ENCODE measurements at regions not wholly inside any gene's neighbourhood (a gene's known extent, or its start where the extent isn't known, plus 50 kb on each side); places are given as distances from the start of the nearest gene placed in this dataset.

- WGBS, 3 donors = 29 to 52% (median 48%) methylated on average over 3 of the region's 3 CpGs
- H3K36me3 ChIP-seq = no peaks in the 10 kb centered on the region
- no peak overlapping the region for H3K27ac ChIP-seq
- H3K4me3 ChIP-seq = no peak overlapping the region
- no peaks in the 10 kb centered on the region for H3K9me3 ChIP-seq
- TF ChIP-seq CTCF (IDR thresholded peaks at IDR 0.05) (no peak), EP300 (IDR thresholded peaks at IDR 0.05) (no peak), POLR2A (IDR thresholded peaks at IDR 0.05) (no peak)
- DNase-seq = no peak
- intact Hi-C loops (cut with DNase I) = loop anchor here in 1 of 4 donors (5.0 to 10.0 kb wide), 2 partner anchors 55 to 1758 kb away; no protein-coding TSS in a partner anchor
- no peaks in the 10 kb centered on the region for H3K27me3 ChIP-seq
- peaks cover 6% of the 10 kb centered on the region for H3K4me1 ChIP-seq (ENCODE audit: insufficient read depth)
Measured at GRCh38 chr16:77539421-77540034, 104.7 kb upstream of the ADAMTS18 start.

- H3K4me1 ChIP-seq (ENCODE audit: insufficient read depth) = peaks cover 6% of the 10 kb centered on the region
- no peak for DNase-seq
- no peak overlapping the region for H3K27ac ChIP-seq
- TF ChIP-seq EP300 (IDR thresholded peaks at IDR 0.05) (no peak), CTCF (IDR thresholded peaks at IDR 0.05) (no peak), POLR2A (IDR thresholded peaks at IDR 0.05) (no peak)
- intact Hi-C loops (cut with DNase I) = no loop called here
- 8 to 24% (median 9%) methylated on average over 2 of the region's 2 CpGs for WGBS, 3 donors
- no peaks in the 10 kb centered on the region for H3K27me3 ChIP-seq
- H3K4me3 ChIP-seq = no peak overlapping the region
- no peaks in the 10 kb centered on the region for H3K9me3 ChIP-seq
- no peaks in the 10 kb centered on the region for H3K36me3 ChIP-seq
Measured at GRCh38 chr16:77540646-77541045, 105.8 kb upstream of the ADAMTS18 start.

DNA sequence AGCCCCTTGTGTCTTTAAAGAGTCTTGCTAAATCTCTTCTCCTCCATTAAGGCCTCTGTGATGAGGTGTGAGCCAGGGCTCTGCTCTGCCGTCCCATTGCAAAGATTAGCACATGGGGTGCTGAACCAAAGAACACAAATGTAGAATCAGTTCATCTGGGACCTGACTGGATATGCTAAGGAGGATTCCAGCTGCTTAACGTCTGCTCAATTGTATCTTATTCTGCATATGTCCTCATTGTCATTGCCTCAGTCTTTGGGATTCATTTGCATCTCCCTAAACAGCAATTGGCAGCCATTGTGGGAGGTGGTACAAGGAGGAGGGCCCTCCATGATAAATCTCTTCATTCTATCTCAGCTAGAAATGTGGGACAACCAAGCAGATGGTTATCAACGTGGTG is 106.3 kb upstream of the ADAMTS18 start:
- H3K27me3 ChIP-seq = no peaks in the 10 kb centered on the region
- no peak for DNase-seq
- H3K4me1 ChIP-seq (ENCODE audit: insufficient read depth) = peaks cover 6% of the 10 kb centered on the region
- H3K27ac ChIP-seq = no peak overlapping the region
- H3K36me3 ChIP-seq = no peaks in the 10 kb centered on the region
- H3K4me3 ChIP-seq = no peak overlapping the region
- TF ChIP-seq CTCF (IDR thresholded peaks at IDR 0.05) = no peak
- TF ChIP-seq EP300 (IDR thresholded peaks at IDR 0.05) = no peak
- no peak for TF ChIP-seq POLR2A (IDR thresholded peaks at IDR 0.05)
- WGBS, 3 donors = 60 to 69% (median 61%) methylated on average over 3 of the region's 3 CpGs
- intact Hi-C loops (cut with DNase I) = no loop called here
- H3K9me3 ChIP-seq = no peaks in the 10 kb centered on the region

- no peaks in the 10 kb centered on the region for H3K9me3 ChIP-seq
- H3K36me3 ChIP-seq = no peaks in the 10 kb centered on the region
- DNase-seq = no peak
- H3K27me3 ChIP-seq = no peaks in the 10 kb centered on the region
- intact Hi-C loops (cut with DNase I) = no loop called here
- TF ChIP-seq EP300 (IDR thresholded peaks at IDR 0.05) (no peak), POLR2A (IDR thresholded peaks at IDR 0.05) (no peak), CTCF (IDR thresholded peaks at IDR 0.05) (no peak)
- peaks cover 4% of the 10 kb centered on the region for H3K4me1 ChIP-seq (ENCODE audit: insufficient read depth)
- H3K27ac ChIP-seq = no peak overlapping the region
- H3K4me3 ChIP-seq = no peak overlapping the region
- WGBS, 3 donors = 87 to 92% (median 90%) methylated on average over 4 of the region's 4 CpGs
Measured at GRCh38 chr16:77548151-77548550, 113.3 kb upstream of the ADAMTS18 start.
